A673 (cell line): ENCODE measurements at regions not wholly inside any gene's neighbourhood (a gene's known extent, or its start where the extent isn't known, plus 50 kb on each side); places are given as distances from the start of the nearest gene placed in this dataset.

Experiments used
- CTCF ChIP-seq: fragments of 300-800, 200-600 bp; sonication (generic); conservative IDR thresholded peaks from 2 replicates; pipeline ENCODE4 v1.5.1; 2017; ENCODE audit warnings: low read depth, mild to moderate bottlenecking, antibody characterized with exemption, low read length, moderate library complexity, mixed read lengths
- EZH2 ChIP-seq: fragments of 200-600 bp; sonication (generic); IDR thresholded peaks from 2 replicates; pipeline ENCODE4 v1.6.1; 2017; ENCODE audit warnings: borderline replicate concordance, low read depth, mild to moderate bottlenecking, mixed read lengths, antibody characterized with exemption, low read length; ENCODE audit not compliant: poor library complexity, severe bottlenecking

GRCh38 chr12:24038211-24038997 is 88.9 kb upstream of the SOX5 start:
- TF ChIP-seq CTCF (no peak), EZH2 (no peak)
